ENCODE measurements at regions not wholly inside any gene's neighbourhood (a gene's known extent, or its start where the extent isn't known, plus 50 kb on each side); places are given as distances from the start of the nearest gene placed in this dataset.

GRCh38 chr17:6941989-6942388, 53.9 kb upstream of the ALOX12 start:
- no peak for DNase-seq

GRCh38 chr17:6943406-6943805, 52.4 kb upstream of the ALOX12 start:
- no peak for DNase-seq
